DND-41 (cell line): ENCODE measurements at regions not wholly inside any gene's neighbourhood (a gene's known extent, or its start where the extent isn't known, plus 50 kb on each side); places are given as distances from the start of the nearest gene placed in this dataset.

Source experiments
- ATAC-seq: fragments of 200-7000 bp; cut with Tn5 transposase; 3 replicates; pipeline ENCODE4 v1.9.1; 2021; ENCODE audit warnings: low read depth; ENCODE audit not compliant: insufficient read depth
- DNase-seq: peaks from one replicate; pipeline ENCODE4 v3.0.0-alpha.2; 2020
- H2AFZ ChIP-seq: 2 replicates; pipeline ENCODE4 v1.6.0; 2012; ENCODE audit warnings: low read depth, low read length
- H3K27ac ChIP-seq: 2 replicates; pipeline ENCODE4 v1.5.1; 2012; ENCODE audit warnings: low read length, inconsistent platforms
- H3K27me3 ChIP-seq: fragments of 200-600 bp; sonication (generic); 2 replicates; pipeline ENCODE4 v1.6.0; 2012; ENCODE audit warnings: low read length, mild to moderate bottlenecking, inconsistent platforms; ENCODE audit not compliant: insufficient read depth, poor library complexity
- H3K36me3 ChIP-seq: 2 replicates; pipeline ENCODE4 v1.5.1; 2012; ENCODE audit warnings: low read length, inconsistent platforms; ENCODE audit not compliant: insufficient read depth
- H3K4me1 ChIP-seq: 2 replicates; pipeline ENCODE4 v1.5.1; 2012; ENCODE audit warnings: mild to moderate bottlenecking, low read length; ENCODE audit not compliant: insufficient read depth
- H3K4me2 ChIP-seq: 2 replicates; pipeline ENCODE4 v1.6.0; 2012; ENCODE audit warnings: mild to moderate bottlenecking, moderate library complexity, low read length, inconsistent platforms; ENCODE audit not compliant: insufficient read depth
- H3K4me3 ChIP-seq, 2 experiments: fragments of 200-600 bp in 1 of 2; shearing (Covaris generic) in 1 of 2; 2 replicates each; pipeline ENCODE4 v1.5.1; 2012 to 2016; ENCODE audit warnings: inconsistent platforms in 2 of 2, low read length in 2 of 2, mild to moderate bottlenecking in 2 of 2, low read depth in 1 of 2, moderate library complexity in 1 of 2
- H3K79me2 ChIP-seq: 2 replicates; pipeline ENCODE4 v1.6.0; 2012; ENCODE audit warnings: low read length, inconsistent platforms; ENCODE audit not compliant: insufficient read depth
- H3K9ac ChIP-seq: 2 replicates; pipeline ENCODE4 v1.6.0; 2012; ENCODE audit warnings: low read depth, mild to moderate bottlenecking, inconsistent platforms, low read length, moderate library complexity
- H3K9me3 ChIP-seq: 2 replicates; pipeline ENCODE4 v1.5.1; 2012; ENCODE audit warnings: low read length, moderate library complexity, mild to moderate bottlenecking, inconsistent platforms; ENCODE audit not compliant: insufficient read depth, severe bottlenecking
- H4K20me1 ChIP-seq: 2 replicates; pipeline ENCODE4 v1.6.0; 2012; ENCODE audit warnings: low read length; ENCODE audit not compliant: insufficient read depth
- CTCF ChIP-seq: IDR thresholded peaks from 2 replicates; pipeline ENCODE4 v1.5.1; 2012; ENCODE audit warnings: borderline replicate concordance, low read length, moderate library complexity, mild to moderate bottlenecking; ENCODE audit not compliant: poor library complexity, severe bottlenecking; ENCODE audit errors: extremely low read depth
- EZH2 ChIP-seq: IDR thresholded peaks from 3 replicates; pipeline ENCODE4 v1.6.1; 2012; ENCODE audit warnings: borderline replicate concordance, low read depth, mild to moderate bottlenecking, moderate library complexity, low read length, inconsistent platforms; ENCODE audit not compliant: severe bottlenecking

- no peaks in the 10 kb centered on the region for H4K20me1 ChIP-seq
- no peaks in the 10 kb centered on the region for H3K4me1 ChIP-seq
- DNase-seq = no peak
- no peak overlapping the region for H3K4me2 ChIP-seq
- H3K27me3 ChIP-seq = no peaks in the 10 kb centered on the region
- TF ChIP-seq CTCF = no peak
- TF ChIP-seq EZH2 = no peak
- H3K36me3 ChIP-seq = no peaks in the 10 kb centered on the region
- H3K79me2 ChIP-seq = no peaks in the 10 kb centered on the region
- no peak overlapping the region for H3K9ac ChIP-seq
- no peaks in the 10 kb centered on the region for H3K9me3 ChIP-seq
- no peak for ATAC-seq
- H2AFZ ChIP-seq = no peak overlapping the region
- no peak overlapping the region for H3K27ac ChIP-seq
- H3K4me3 ChIP-seq = no peak overlapping the region
Observed at GRCh38 chr5:38059876-38060275, 198.5 kb upstream of the EGFLAM start.

DNA sequence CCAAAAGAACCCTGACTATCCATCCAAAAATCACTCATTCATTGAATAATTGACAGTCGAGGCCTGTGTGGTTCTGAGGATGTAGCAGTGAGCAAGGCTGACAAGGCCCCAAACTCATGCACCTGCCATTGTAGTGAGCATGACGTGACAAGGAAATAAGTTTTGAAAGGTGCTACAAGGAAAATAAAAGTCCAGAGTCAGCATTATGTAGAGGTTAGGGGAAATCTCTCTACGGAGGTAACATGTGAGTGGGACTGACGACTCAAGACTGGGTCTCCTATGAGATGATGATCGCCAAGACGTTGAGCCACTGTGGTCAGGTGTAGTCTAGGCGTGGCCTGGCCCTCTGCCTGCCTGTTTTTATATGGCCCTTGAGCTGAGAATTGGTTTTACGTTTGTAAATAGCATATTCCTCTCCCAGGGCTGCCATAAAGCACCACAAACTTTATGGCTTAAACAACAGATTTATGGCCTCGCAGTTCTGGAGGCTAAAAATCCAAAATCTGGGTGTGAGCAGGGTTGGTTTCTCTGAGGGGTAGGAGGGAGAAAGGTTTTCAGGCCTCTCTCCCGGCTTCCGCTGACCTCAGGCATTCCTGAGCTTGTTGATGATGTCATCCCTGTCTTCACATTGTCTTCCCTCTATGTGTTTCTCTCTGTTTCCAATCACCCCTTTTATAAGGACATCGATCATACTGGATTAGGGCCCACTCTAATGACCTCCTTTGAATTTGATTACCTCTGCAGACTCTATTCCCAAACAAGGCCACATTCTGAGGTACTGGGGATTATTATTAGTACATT is 206.4 kb upstream of the EGFLAM start:
- no peak overlapping the region for H3K9ac ChIP-seq
- TF ChIP-seq EZH2 (no peak), CTCF (no peak)
- ATAC-seq (no peak), DNase-seq (no peak)
- no peaks in the 10 kb centered on the region for H3K36me3 ChIP-seq
- H3K27me3 ChIP-seq = no peaks in the 10 kb centered on the region
- H3K4me2 ChIP-seq = no peak overlapping the region
- H4K20me1 ChIP-seq = no peaks in the 10 kb centered on the region
- H2AFZ ChIP-seq = no peak overlapping the region
- H3K9me3 ChIP-seq = no peaks in the 10 kb centered on the region
- H3K27ac ChIP-seq = no peak overlapping the region
- no peak overlapping the region for H3K4me3 ChIP-seq
- H3K4me1 ChIP-seq = no peaks in the 10 kb centered on the region
- no peaks in the 10 kb centered on the region for H3K79me2 ChIP-seq

- TF ChIP-seq CTCF = no peak
- no peak for TF ChIP-seq EZH2
- Histone ChIP-seq H3K4me3 (no peak overlapping the region), H3K79me2 (no peaks in the 10 kb centered on the region), H3K4me1 (no peaks in the 10 kb centered on the region), H3K36me3 (no peaks in the 10 kb centered on the region), H3K9me3 (no peaks in the 10 kb centered on the region), H2AFZ (no peak overlapping the region), H3K27ac (no peak overlapping the region), H3K9ac (no peak overlapping the region), H3K4me2 (no peak overlapping the region), H3K27me3 (peaks cover 4% of the 10 kb centered on the region), H4K20me1 (no peaks in the 10 kb centered on the region)
- ATAC-seq (no peak), DNase-seq (no peak)
Observed at GRCh38 chr5:38048400-38048799, 208.6 kb upstream of the GDNF start.
